ENCODE measurements at regions not wholly inside any gene's neighbourhood (a gene's known extent, or its start where the extent isn't known, plus 50 kb on each side); places are given as distances from the start of the nearest gene placed in this dataset.

- H3K27ac ChIP-seq (ENCODE audit: low read length) = no peak overlapping the region
- TF ChIP-seq CTCF (IDR thresholded peaks at IDR 0.05; ENCODE audit: borderline replicate concordance, extremely low read depth, low read length, poor library complexity, severe bottlenecking) (no peak), EZH2 (IDR thresholded peaks at IDR 0.05; ENCODE audit: borderline replicate concordance, low read depth, low read length, severe bottlenecking) (no peak)
Observed at GRCh38 chrX:124234348-124234747, 98.1 kb upstream of the TEX13D start.

DNA sequence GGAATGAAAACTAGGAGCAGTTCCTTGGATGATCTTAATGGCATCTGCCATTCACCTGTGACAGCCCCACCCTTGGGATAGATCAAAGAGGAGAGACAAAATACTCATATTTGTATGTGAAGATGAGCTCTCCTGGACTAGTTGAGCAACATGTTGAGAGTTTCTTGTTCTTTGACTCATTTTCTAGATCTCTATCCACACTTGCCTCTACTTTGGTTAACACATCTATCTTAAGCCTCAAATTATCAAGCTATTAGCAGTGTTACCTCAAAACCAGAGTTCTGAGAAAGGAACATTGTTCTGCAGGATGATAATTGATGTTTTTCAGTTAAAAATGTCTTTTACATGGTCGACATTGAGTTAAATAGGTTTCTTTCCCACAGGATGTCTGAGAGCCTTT is 94.2 kb upstream of the TEX13D start:
- H3K4me2 ChIP-seq (ENCODE audit: insufficient read depth, low read length) = no peak overlapping the region
- no peaks in the 10 kb centered on the region for H3K27me3 ChIP-seq (ENCODE audit: insufficient read depth, low read length, poor library complexity)
- H3K9ac ChIP-seq (ENCODE audit: low read depth, low read length) = no peak overlapping the region
- H3K36me3 ChIP-seq (ENCODE audit: insufficient read depth, low read length) = no peaks in the 10 kb centered on the region
- H3K79me2 ChIP-seq (ENCODE audit: insufficient read depth, low read length) = no peaks in the 10 kb centered on the region
- ATAC-seq (ENCODE audit: insufficient read depth, low read depth) (no peak), DNase-seq (no peak)
- TF ChIP-seq CTCF (IDR thresholded peaks at IDR 0.05; ENCODE audit: borderline replicate concordance, extremely low read depth, low read length, poor library complexity, severe bottlenecking) = no peak
- no peak for TF ChIP-seq EZH2 (IDR thresholded peaks at IDR 0.05; ENCODE audit: borderline replicate concordance, low read depth, low read length, severe bottlenecking)
- no peak overlapping the region for H3K27ac ChIP-seq (ENCODE audit: low read length)
- no peaks in the 10 kb centered on the region for H3K9me3 ChIP-seq (ENCODE audit: insufficient read depth, low read length, severe bottlenecking)
- no peak overlapping the region for H3K4me3 ChIP-seq (ENCODE audit: low read depth in 1 of 2, low read length in 2 of 2)
- 0 out of 2 replicates have a peak, but pooled peaks cover 2% of the 10 kb centered on the region for H3K4me1 ChIP-seq (ENCODE audit: insufficient read depth, low read length)
- no peak overlapping the region for H2AFZ ChIP-seq (ENCODE audit: low read depth, low read length)
- H4K20me1 ChIP-seq (ENCODE audit: insufficient read depth, low read length) = no peaks in the 10 kb centered on the region

More at GRCh38 chrX:124234348-124234747, 98.1 kb upstream of the TEX13D start:
- H4K20me1 ChIP-seq (ENCODE audit: insufficient read depth, low read length) = no peaks in the 10 kb centered on the region
- H3K4me3 ChIP-seq (ENCODE audit: low read depth in 1 of 2, low read length in 2 of 2) = no peak overlapping the region
- no peaks in the 10 kb centered on the region for H3K36me3 ChIP-seq (ENCODE audit: insufficient read depth, low read length)
- H3K9me3 ChIP-seq (ENCODE audit: insufficient read depth, low read length, severe bottlenecking) = no peaks in the 10 kb centered on the region
- no peaks in the 10 kb centered on the region for H3K79me2 ChIP-seq (ENCODE audit: insufficient read depth, low read length)
- DNase-seq = no peak
- no peak overlapping the region for H2AFZ ChIP-seq (ENCODE audit: low read depth, low read length)
- no peak for ATAC-seq (ENCODE audit: insufficient read depth, low read depth)
- no peaks in the 10 kb centered on the region for H3K27me3 ChIP-seq (ENCODE audit: insufficient read depth, low read length, poor library complexity)
- H3K4me1 ChIP-seq (ENCODE audit: insufficient read depth, low read length) = peaks cover 2% of the 10 kb centered on the region; the same call in 1 of the 2 replicates
- no peak overlapping the region for H3K9ac ChIP-seq (ENCODE audit: low read depth, low read length)
- no peak overlapping the region for H3K4me2 ChIP-seq (ENCODE audit: insufficient read depth, low read length)

DNA sequence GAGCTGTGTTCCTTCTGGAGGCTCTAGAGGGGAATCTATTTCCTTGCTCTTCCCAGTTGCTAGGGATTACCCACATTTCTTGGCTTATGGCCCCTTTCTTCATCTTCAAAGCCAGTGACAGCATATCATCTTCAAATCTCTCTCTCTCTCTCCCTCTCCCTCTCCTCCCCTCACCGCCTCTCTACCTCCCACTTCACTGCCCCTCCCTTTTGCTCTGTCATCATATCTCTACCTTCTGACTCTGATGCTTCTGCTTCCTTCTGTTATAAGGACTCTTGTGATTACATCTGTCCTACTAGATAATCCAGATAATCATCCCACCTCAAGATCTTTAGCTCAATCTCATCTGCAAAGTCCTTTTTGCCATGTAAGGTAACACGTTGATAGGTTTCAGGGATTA is 93.1 kb upstream of the TEX13D start:
- no peak overlapping the region for H3K9ac ChIP-seq (ENCODE audit: low read depth, low read length)
- ATAC-seq (ENCODE audit: insufficient read depth, low read depth) (peak; percentile 40; the same call in 1 of the 3 replicates), DNase-seq (no peak)
- no peak overlapping the region for H3K27ac ChIP-seq (ENCODE audit: low read length)
- H3K79me2 ChIP-seq (ENCODE audit: insufficient read depth, low read length) = no peaks in the 10 kb centered on the region
- TF ChIP-seq EZH2 (IDR thresholded peaks at IDR 0.05; ENCODE audit: borderline replicate concordance, low read depth, low read length, severe bottlenecking) (no peak), CTCF (IDR thresholded peaks at IDR 0.05; ENCODE audit: borderline replicate concordance, extremely low read depth, low read length, poor library complexity, severe bottlenecking) (no peak)
- H4K20me1 ChIP-seq (ENCODE audit: insufficient read depth, low read length) = no peaks in the 10 kb centered on the region
- H3K36me3 ChIP-seq (ENCODE audit: insufficient read depth, low read length) = no peaks in the 10 kb centered on the region
- no peak overlapping the region for H3K4me3 ChIP-seq (ENCODE audit: low read depth in 1 of 2, low read length in 2 of 2)
- H3K4me2 ChIP-seq (ENCODE audit: insufficient read depth, low read length) = no peak overlapping the region
- no peak overlapping the region for H2AFZ ChIP-seq (ENCODE audit: low read depth, low read length)
- H3K4me1 ChIP-seq (ENCODE audit: insufficient read depth, low read length) = 0 out of 2 replicates have a peak, but pooled peaks cover 2% of the 10 kb centered on the region
- no peaks in the 10 kb centered on the region for H3K27me3 ChIP-seq (ENCODE audit: insufficient read depth, low read length, poor library complexity)
- H3K9me3 ChIP-seq (ENCODE audit: insufficient read depth, low read length, severe bottlenecking) = no peaks in the 10 kb centered on the region

DNA sequence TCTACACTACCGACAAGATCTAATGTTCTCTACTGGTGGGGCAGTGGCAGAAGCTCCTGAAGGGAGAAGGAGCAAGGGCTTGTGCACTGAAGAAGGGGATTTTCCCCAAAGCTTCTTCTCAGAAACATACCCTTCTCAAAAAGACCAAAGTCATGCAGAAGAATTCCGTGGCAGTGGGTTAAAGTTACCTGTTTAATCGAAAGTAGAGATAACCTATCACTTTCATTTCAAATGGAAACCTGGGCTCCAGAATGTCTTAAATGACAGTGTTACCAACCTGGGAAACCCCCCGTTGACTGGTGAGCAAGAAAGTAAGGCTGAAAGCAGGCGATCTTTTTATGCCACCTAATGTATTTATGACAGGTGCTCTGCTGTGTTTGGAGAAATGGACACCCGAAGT is 92.5 kb upstream of the TEX13D start:
- no peak overlapping the region for H3K27ac ChIP-seq (ENCODE audit: low read length)
- no peak overlapping the region for H2AFZ ChIP-seq (ENCODE audit: low read depth, low read length)
- H3K9me3 ChIP-seq (ENCODE audit: insufficient read depth, low read length, severe bottlenecking) = no peaks in the 10 kb centered on the region
- TF ChIP-seq CTCF (IDR thresholded peaks at IDR 0.05; ENCODE audit: borderline replicate concordance, extremely low read depth, low read length, poor library complexity, severe bottlenecking) = no peak
- TF ChIP-seq EZH2 (IDR thresholded peaks at IDR 0.05; ENCODE audit: borderline replicate concordance, low read depth, low read length, severe bottlenecking) = no peak
- ATAC-seq (ENCODE audit: insufficient read depth, low read depth) (no peak), DNase-seq (no peak)
- H3K4me2 ChIP-seq (ENCODE audit: insufficient read depth, low read length) = no peak overlapping the region
- H3K9ac ChIP-seq (ENCODE audit: low read depth, low read length) = no peak overlapping the region
- H4K20me1 ChIP-seq (ENCODE audit: insufficient read depth, low read length) = no peaks in the 10 kb centered on the region
- 0 out of 2 replicates have a peak, but pooled peaks cover 2% of the 10 kb centered on the region for H3K4me1 ChIP-seq (ENCODE audit: insufficient read depth, low read length)
- H3K79me2 ChIP-seq (ENCODE audit: insufficient read depth, low read length) = no peaks in the 10 kb centered on the region
- H3K4me3 ChIP-seq (ENCODE audit: low read depth in 1 of 2, low read length in 2 of 2) = no peak overlapping the region
- no peaks in the 10 kb centered on the region for H3K27me3 ChIP-seq (ENCODE audit: insufficient read depth, low read length, poor library complexity)
- H3K36me3 ChIP-seq (ENCODE audit: insufficient read depth, low read length) = no peaks in the 10 kb centered on the region
